GM18861 (cell line): ENCODE measurements at regions not wholly inside any gene's neighbourhood (a gene's known extent, or its start where the extent isn't known, plus 50 kb on each side); places are given as distances from the start of the nearest gene placed in this dataset.

ENCODE experiments used
- ATAC-seq: cut with Tn5 transposase; IDR thresholded peaks from one replicate; pipeline ENCODE4 v1.9.1; 2021; ENCODE audit not compliant: unreplicated experiment

- ATAC-seq, result no peak
Measured at GRCh38 chr4:106454581-106454980, 86.0 kb upstream of the GIMD1 start.

GRCh38 chr4:106454021-106454420 lies 85.4 kb upstream of the GIMD1 start:
- no peak for ATAC-seq

GRCh38 chr4:106451091-106451490 lies 82.5 kb upstream of the GIMD1 start:
- ATAC-seq, result no peak

DNA sequence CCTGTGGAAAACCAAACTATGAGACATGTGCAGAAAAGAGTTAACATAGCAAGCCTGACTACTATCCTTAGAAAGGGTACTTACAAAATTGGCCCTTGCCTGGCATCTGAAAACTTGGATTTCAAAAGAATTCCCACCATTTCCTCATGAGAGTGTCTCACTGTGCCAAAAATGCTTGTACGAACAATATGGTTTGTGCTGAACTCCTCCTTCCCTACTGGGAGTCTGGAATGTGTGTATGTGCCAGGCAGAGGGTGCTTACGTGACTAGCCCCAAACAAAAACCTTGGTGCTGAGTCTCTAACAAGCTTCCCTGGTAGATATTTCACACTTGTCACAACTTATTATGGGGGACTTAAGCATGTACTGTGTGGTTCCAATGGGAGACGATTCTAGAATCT lies 81.7 kb upstream of the GIMD1 start:
- no peak for ATAC-seq

DNA sequence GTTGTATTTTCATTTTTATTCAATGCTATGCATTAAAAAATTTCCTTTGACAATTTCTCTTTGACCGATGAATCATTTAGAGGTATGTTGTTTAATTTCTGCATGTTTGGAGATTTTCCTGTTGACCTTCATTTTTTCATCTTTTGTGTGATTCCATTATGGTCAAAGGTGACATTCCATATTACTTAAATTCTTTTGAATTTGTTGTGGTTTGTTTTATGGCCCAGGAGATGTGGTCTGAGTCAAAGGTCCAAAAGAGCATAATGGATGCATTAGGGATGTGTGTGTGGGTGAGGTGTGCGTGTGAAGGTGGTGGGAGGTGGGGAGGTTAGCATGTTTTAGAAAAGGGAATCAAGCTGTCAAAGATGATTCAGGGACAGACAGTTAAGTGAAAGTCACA lies 76.0 kb upstream of the GIMD1 start:
- ATAC-seq, result no peak

- no peak for ATAC-seq
Measured at GRCh38 chr4:106430797-106431196, 62.2 kb upstream of the GIMD1 start.

- ATAC-seq, result no peak
Measured at GRCh38 chr4:106429885-106430284, 61.3 kb upstream of the GIMD1 start.

- ATAC-seq, result no peak
Measured at GRCh38 chr4:106426069-106426468, 57.5 kb upstream of the GIMD1 start.

GRCh38 chr4:106425576-106425975 lies 57.0 kb upstream of the GIMD1 start:
- no peak for ATAC-seq

DNA sequence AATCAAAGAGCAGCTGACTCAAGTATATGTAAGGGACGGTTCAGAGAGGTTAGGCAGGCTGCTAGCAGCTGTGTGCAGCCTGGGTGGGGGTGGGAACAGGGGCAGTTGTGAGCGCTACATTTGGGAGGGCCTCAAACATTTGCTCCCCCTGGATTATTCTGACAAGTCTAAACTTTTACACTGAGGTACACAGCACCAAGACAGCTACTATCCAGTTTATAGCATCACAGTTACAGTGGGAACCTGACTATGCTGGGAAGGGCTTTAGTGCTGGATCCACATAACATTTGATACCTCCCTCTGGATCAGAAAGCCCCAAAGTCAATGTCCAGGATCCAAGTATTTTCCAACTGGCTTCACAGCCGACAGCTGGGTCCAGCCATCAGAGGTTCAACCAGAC lies 55.8 kb upstream of the GIMD1 start:
- ATAC-seq, result no peak

- ATAC-seq, result no peak
Measured at GRCh38 chr4:106423791-106424190, 55.2 kb upstream of the GIMD1 start.

DNA sequence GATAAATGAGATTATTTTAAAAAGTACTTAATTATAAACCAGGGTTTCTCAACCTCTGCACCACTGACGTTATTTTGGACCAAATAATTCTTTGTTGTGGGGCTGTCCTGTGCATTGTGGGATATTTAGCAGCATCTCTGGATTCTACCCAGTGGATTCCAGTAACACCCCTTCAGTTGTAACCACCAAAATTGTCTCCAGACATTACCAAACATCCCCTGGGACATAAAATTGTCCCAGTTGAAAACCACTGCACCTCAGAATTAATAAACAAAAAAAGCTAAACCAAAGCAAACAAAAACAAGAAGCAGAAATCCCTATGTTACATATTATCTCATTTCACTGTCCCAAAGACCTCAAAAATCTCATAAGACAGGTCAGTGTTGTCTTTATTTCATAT lies 54.2 kb upstream of the GIMD1 start:
- ATAC-seq, result no peak

DNA sequence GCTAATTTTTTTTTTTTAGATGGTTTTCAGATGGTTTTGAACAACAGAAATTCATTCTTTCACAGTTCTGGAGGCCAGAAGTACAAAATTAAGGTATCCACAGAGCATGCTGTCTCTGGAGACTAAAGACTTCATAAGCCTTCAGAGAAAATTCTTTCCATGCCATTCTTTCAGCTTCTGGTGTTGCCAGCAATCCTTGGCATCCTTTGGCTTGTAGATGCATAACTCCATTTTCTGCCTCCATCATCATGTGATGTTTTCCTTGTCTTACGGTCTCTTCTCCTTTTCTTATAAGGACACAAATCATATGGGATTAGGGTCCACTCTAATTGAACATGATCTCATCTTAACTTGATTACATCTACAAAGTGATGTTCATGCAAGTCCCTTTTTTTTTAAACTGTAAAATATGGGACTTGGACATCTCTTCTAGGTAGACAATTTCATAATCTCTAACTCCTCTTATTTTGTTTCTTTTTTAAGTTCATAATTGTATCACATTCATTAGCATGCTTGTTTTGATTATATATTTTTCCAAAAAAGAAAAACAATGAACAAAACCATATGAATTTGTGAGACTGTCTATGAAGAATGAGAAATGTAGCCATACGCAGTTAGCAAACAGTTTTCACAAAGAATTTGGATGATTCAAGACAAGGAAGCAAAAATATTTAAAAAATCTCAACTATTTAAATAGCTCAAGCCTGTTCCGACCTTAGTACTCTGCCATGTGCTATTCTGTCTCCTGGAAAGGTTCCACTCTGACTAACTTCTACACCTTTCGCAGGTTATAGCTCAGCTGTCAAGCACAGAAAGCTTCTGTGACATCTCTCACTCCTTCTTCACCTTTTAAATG lies 53.1 kb upstream of the GIMD1 start:
- ATAC-seq, result no peak

GRCh38 chr4:106418444-106418843 lies 49.9 kb upstream of the GIMD1 start:
- ATAC-seq, result no peak
